ENCODE measurements at regions not wholly inside any gene's neighbourhood (a gene's known extent, or its start where the extent isn't known, plus 50 kb on each side); places are given as distances from the start of the nearest gene placed in this dataset.
"Not testable (repeated sequence)": the region's sequence is repeated elsewhere in the genome, so short reads cannot be mapped to it uniquely, and the experiment has no call there.

DNA sequence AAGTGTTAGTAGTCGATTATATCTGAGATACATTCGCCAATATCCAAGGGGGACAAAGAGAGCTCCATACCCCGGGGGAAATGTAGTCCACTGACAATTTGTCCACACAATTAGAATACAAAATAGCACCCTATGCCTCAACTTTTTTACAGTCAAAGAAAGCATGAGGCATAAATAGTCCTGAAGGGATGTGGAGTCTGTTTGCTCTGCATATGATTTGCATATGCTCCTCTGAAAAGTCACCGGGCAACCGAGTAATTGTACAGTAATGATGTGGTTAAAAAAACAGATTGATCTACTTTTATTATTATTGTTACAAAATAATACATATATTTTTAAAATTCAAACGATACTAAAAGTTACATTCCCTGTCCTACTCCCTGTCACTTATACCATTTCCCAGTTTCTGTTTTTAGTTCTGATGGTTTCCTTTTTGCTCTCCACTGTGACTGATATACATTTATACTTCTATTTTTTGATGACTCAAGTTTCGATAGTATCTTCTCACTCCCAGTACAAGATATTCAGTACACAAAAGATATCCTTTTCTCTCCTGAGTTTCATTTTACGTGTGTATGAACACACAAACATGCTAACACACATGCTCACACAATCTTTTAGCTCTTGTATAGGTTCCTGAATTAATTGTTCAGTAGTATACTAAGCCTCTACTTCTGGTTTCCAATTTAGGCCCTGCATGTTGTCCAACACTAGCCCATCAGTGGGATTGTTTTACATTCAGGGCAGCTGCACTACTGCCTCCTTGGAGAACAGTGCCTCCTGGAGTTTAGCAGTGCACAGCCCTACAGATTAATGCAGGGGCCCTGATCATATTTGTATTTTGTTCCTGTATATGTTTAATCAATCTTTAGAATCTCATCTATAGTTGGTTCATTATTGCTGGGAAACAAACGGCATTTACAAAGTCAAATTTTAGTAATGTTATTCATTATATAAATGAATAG is 130.9 kb downstream of the TES start:
- DNase-seq (ENCODE audit: low spot score) = no peak

DNA sequence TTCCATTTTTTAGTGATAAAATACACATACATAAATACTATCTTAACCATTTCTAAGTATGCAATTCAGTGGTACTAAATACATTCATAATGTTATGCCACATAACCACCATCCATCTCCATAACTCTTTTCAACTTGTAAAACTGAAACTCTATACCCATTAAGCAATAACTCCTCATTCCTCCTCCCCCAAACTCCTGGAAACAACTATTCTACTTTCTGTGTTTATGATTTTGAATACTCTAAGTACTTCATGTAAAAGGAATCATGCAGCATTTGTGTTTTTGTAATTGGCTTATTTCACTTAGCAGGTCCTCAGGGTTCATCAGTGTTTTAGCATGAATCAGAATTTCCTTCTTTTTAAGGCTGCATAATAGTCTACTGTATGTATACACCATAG is 131.8 kb downstream of the TES start:
- DNase-seq (ENCODE audit: low spot score) = no peak

DNA sequence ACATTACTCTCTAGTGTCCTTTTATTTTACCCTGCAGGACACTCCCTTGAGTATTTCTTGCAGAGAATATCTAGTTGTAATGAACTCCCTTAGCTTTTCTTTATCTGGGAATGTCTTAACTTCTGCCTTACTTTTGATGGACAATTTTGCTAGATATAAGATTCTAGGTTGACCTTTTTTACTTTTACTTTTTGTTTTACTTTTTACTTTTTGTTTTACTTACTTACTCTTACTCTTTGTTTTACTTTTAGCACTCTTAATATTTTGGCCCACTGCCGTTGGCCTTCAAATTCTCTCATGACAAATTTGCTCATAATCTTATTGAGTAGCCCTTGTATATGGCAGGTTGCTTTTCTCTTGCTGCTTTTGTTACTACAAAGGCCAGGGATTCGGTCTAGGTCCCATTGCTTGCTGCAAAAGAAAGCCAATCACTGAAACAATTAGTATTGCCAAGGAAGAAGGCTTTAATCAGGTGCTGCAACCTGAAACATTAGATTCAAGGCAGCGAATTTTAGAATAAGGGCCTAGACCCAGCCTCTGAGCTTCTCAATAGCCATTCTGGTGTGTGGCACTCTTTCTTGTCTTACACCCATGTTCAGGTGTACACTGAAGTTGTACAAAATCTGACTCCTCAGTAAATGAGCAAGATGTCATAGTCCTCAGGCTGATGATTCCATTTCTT is 137.0 kb downstream of the TES start:
- DNase-seq (ENCODE audit: low spot score) = no peak

DNA sequence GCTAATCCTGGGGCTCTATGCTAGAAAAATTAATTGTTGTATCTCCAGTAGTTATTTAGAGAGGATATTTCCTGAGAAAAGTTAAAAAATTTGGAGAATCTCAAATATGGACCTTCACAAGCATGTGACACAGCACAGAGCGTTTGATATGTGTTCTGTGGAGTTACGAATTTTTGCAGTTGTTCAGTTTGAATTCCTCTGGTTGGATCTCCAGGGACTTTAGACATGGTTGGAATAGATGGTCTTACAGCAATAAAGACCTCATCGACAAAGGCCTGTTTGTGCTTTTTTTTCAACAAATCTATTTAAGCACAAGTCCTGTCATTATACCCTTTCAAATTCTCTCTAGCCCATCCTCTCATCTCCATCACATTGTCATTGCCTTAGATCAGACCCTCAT is 138.0 kb downstream of the TES start:
- peak; percentile 62 for DNase-seq (ENCODE audit: low spot score)

DNA sequence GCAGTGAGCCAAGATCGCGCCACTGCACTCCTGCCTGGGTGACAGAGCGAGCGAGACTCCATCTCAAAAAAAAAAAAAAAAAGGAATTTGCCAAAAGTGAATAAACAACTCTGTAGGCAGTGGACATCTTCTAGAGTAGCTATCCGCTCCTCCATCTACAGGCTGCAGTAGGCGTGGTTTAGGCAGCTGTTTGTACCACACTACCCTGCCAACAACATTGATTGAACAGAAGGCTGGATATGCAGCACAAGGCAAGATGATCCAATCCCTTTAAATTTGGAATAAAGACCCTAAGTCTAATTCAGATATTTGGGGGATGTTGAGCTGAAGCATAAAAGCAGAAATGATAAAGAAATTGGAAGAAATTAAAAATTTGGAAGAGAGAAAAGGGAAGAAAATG is 141.6 kb downstream of the TES start:
- DNase-seq (ENCODE audit: low spot score) = no peak

DNA sequence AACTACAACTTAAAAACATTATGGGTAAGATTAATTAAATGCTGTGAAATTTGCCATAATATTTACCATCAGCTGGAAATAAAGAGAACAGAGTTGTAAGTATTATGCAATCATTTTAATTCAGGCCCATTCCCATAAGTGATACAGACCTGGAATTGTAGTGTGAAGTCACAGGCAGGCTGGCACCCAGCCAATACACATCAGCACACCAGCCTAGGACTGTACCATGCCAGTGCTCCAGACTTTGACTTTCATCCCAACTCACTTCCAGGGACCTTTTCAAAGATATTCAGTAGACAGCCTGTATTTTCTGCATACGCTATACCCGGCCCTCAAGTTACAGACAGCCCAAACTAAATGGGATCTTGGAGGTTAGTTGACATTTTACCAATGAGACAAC is 143.3 kb downstream of the TES start:
- no peak for DNase-seq (ENCODE audit: low spot score)

DNA sequence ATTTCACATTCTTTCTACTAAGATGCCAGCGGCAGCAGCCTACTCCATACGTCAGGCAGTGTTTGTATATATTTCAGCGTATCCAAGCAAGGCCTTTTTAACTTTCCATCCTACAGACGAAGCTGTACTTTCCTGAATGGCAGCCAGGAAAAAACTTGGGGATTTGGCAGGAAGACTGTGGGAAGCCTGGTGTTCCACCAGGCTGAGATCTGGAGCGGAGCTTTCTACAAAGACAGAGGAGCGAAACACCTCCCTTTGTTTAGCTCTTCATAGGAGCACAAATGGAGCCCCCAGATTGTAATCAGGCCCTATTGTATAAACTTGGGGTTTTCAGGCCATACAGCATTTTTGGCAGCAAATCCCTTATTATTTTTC is 143.8 kb downstream of the TES start:
- DNase-seq (ENCODE audit: low spot score) = no peak

DNA sequence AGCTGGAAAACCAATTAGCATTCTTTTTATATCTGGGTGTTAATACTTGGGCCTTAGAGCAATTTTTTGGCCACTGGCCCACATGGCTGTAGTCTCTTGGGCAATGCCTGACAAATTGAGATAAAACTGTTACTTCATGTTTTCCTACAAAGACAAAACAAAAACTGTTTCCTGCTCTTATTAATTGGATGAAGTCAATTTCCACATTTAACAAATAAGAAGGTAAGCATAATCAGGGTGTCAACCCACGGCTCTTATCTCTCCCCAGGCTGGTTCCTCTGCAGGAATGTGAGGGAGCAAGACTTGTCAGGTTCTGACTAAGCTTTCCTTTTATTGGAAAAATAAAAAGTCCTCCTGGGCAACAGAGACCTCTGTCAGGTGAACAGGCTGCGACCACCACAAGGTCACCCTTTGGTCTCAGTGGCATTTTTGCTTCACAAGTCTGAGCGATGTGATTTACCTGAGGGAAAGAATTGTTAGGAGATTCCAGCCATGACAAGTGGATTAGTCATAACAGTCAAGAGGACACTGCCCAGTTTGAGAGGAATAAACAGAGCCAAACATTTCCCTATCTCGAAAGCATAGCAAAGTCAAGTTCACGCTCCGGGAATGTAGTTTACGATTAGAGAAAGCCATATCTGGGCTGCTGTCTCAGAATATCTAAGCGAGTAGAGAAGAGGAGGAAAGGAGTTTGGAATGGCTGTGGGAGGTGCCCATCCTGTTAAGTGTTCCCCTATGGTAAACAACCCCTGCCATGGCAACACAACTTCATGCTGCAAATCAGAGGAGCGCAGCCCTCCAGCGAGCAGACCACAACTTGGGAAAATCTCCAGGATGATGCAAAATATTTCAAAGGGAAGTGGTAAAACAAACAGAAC is 144.4 kb downstream of the TES start:
- peak; percentile 75 for DNase-seq (ENCODE audit: low spot score)

DNA sequence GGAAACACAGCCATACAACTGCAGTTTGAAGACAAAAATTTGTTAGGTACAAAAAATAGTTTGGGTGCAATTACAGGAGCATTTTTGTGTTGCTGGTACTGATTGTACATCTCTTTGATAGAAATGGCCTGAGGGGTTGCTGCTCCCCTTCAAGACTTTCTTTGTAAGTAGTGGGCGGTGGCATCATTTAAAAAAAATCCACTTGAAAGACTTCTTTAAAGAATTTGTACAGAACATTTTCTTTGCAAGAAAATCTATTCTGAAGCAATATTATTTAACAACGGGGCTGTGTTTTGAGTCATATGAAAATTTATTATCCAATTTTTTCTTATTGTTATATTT is 144.1 kb upstream of the CAV2 start:
- DNase-seq (ENCODE audit: low spot score) = peak; percentile 59

DNA sequence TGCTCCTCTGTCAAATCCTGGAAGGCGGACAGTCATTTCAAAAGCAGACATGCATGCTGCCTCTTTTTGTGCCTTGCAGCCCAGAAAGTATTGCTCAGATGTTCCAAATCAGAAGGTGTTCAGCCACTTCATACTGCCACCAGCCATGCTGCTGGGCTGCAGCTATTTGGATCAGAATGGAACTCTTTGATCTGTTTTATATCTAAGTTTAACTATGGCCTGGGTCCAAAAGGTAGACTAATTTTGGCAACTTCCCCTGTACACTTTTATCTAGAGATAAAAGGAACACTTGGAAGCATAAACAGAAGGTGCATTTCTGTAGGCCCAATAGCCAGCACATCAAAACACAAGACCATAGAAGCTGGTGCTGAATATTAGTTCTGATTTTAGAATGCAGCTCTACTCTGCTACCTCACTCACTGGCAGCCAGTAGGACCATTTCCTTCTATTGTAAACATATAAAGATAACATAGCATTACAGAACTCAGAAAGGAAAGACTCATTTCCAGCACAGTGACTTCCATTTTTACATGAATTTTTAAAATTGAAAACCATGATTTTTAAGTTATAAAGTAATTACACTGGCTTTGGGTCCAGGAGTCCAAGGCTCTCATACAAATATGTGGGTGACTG is 143.1 kb upstream of the CAV2 start:
- DNase-seq (ENCODE audit: low spot score) = no peak

DNA sequence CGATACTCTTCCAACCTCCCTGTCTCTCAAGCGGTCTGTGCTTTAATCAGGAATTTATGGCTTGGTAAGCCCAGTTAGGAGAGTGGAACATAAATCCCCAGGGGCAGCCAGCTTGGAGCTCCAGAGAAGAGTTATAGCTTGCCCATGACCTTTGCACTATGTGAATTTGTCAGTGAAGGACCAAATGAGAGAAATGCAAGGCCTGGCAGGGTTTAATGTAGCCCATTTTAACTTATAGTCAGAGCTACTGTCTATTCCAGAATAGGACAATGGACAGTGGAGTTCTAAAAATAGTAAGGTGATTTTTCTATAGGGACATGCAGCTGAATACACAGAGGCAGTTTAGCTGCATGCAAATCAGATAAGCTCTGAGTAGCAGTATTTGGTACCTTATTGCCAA is 142.6 kb upstream of the CAV2 start:
- peak; percentile 57 for DNase-seq (ENCODE audit: low spot score)

DNA sequence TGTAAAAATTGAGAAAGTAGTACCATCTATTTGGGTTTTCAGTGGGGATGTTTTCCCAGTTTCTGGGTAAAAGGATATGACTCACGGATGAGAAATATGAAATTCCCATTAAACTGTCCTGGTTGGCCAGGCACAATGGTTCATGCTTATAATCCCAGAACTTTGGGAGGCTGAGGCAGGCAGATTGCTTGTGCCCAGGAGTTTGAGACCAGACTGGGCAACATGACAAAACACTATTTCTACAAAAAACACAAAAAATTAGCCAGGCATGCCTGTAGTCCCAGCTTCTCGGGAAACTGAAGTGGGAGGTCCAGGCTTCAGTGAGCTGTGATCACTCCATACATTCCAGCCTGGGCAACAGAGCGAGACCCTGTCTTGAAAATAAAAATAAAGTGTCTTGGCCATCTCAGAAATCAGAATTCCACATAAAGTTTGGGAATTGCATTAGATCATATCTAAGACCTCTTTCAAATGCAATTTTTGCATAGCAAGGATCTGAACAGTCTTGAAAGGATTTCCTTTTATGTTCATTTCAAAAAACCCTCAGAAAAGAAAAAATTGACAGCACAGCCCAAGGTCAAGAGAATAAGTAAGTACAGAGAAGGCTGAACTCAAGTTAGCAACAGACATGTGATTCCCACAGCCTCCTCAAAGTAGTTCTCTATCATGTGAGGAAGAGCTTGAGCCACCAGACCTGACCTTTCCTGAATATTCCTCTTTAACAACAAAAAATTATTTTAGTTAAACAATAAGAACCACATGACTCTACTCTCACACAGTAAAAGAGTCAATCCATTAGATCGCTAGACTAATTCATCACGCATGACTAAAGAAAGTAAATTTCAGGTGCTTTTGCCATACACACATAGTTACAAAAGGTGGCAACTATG is 141.5 kb upstream of the CAV2 start:
- DNase-seq (ENCODE audit: low spot score) = peak; percentile 26

DNA sequence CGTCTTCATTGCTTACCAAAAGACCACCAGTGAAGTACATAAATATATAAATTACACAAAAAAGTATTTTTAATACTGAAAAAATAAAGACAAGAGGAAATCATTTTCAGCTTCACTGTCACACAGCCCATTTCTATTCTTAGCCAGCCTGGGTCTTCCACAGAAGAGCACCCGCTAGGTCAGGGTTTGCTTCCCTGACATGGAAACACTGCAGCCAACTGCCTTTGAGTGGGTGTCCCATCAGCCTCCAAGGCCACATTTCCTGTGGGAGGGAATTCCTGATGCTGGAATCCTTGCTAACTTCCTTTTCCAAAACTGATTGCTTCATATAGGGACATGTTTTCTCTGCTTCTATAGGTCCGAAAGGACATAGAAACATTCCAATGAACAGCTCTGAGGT is 137.8 kb upstream of the CAV2 start:
- DNase-seq (ENCODE audit: low spot score) = no peak

DNA sequence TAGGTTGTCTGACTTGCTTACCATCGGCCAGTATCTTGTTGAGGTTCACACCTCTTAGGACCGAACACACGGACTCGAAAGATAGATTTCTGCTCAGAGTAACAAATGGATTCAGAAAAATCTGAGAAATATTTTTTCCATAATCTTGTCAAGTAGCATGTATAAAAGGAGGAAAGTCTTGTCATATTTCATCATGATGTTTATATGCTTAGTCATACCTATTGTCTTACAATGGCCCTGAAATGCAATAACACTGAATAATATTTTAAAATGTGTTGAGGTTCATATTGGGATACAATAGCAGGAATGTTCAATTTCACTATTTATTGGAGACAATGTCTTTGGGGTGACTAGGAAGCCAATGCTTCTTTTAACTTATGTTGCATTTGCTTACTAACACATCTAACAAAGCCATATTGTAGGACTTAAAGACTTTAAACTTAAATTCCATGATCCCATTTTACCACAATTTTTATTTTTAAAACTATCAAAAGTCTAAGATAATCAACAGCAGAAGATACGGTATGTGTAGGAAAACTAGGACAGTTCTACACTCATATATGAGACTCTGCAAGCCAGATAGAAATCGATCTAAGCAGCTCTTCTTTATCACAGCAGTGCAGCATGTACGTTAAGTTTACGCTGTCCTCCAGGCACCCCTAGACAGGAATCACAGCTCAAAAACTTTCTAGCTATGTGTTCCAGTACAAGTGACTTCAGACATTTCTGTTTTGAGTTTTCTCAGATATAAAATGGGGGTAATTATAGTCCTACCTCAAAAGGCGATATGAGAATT is 135.7 kb upstream of the CAV2 start:
- DNase-seq (ENCODE audit: low spot score) = no peak

DNA sequence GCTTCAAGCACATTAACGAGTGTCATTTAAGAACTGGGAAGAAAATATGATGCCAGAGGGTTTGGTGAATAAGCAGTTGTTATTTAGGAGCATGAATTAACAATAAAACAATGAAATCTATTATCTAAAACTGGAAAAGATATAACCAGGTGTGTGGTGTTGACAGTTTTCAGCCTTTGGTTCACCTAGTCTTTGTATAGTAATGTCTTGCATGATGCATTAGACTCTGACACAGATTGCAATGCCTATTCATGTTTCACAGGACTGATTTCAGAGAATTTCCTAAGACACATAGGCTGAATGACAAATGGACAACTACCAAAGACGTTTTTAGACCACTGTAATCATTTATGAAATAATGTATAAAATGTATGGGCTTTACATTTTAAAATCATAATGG is 135.1 kb upstream of the CAV2 start:
- DNase-seq (ENCODE audit: low spot score) = no peak

DNA sequence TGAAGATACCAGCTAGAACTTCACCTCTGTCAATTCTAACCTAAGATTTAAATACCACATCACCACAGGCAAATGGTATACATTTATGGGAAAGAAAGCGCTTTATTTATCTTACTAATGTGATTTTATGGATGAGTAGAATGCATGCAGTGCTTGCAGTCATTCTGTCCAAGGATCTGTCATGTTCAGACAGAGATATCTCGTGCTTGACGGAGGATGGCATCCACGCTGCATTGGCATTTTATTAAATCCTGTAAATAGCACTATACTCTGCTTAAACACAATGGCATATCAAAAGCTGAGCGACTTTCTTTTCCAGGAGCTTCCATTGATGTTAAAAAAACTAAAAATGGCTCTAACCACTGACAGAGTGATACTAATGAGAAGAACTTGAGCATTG is 133.7 kb upstream of the CAV2 start:
- no peak for DNase-seq (ENCODE audit: low spot score)

DNA sequence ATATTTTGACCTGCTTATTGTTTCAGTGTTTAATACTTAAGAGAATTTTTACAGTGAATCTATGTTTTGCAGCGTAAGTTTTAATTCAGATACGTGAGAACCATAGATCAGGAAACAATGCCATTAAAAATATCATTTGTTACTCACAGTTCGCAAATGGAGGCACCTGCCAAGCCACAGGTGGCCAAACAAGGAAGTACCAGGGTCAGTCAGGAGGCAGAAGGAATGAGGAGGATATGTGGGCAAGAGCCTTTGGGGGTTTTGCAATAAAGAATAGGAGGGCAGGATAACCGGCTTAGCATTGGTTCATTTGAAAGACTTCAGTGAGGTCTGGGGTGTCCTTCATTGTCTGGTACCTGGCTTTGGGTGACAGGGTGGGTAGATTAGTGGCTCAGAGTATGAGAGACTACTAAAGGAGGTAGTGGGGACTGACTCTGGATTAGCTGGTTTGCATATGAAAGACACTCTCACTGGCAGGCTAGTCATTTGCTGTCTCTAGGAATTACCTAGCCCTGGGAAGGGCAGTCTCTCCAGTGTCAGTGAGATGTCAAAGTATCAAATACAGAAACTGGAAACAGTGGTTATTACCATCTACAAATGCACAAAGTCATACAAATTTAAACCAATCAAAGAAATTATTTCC is 132.2 kb upstream of the CAV2 start:
- no peak for DNase-seq (ENCODE audit: low spot score)

DNA sequence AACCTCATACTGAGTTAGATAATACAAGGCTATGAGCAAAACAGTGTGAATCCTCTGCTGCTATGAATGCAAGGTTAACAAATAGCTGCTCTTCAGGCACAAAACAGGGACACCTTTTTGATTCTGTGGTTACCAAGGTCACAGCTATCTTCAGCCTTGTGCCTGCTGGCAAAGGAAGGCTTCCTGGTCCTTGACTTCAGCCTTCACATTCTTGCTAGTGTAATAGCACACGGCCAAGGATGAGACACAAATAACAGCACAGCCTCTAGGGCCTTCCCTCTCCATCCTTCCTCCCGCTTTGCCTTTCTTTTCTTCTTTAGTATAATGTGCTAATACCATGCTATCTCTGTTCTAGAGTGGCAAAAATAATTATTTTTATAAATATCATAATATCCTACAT is 130.6 kb upstream of the CAV2 start:
- no peak for DNase-seq (ENCODE audit: low spot score)

DNA sequence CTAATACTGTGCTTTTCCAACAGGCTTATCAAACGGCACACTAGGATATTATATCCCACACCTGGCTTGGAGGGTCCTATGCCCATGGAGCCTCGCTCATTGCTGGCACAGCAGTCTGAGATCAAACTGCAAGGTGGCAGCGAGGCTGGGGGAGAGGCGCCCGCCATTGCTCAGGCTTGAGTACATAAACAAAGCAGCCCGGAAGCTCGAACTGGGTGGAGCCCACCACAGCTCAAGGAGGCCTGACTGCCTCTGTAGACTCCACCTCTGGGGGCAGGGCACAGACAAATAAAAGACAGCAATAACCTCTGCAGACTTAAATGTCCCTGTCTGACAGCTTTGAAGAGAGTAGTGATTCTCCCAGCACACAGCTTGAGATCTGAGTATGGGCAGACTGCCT is 128.0 kb upstream of the CAV2 start:
- DNase-seq (ENCODE audit: low spot score) = not testable (repeated sequence)

DNA sequence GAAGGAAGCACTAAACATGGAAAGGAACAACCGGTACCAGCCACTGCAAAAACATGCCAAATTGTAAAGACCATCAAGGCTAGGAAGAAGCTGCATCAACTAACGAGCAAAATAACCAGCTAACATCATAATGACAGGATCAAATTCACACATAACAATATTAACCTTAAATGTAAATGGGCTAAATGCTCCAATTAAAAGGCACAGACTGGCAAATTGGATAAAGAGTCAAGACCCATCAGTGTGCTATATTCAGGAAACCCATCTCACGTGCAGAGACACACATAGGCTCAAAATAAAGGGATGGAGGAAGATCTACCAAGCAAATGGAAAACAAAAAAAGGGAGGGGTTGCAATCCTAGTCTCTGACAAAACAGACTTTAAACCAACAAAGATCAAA is 126.3 kb upstream of the CAV2 start:
- not testable (repeated sequence) for DNase-seq (ENCODE audit: low spot score)

Data from COLO829 (cell line).